Fibroblast of lung (primary cell): ENCODE measurements at regions not wholly inside any gene's neighbourhood (a gene's known extent, or its start where the extent isn't known, plus 50 kb on each side); places are given as distances from the start of the nearest gene placed in this dataset.

Experiments
- EZH2 ChIP-seq: IDR thresholded peaks from 2 replicates; pipeline ENCODE4 v1.5.1; 2012; ENCODE audit warnings: low read length, control low read depth, mild to moderate bottlenecking; ENCODE audit errors: missing control alignments
- TF ChIP-seq, protein P1 (sequence below), 2 donors: IDR thresholded peaks in 1 of 2; conservative IDR thresholded peaks in 1 of 2; 1 replicate in 1 of 2; 2 replicates in 1 of 2; pipeline ENCODE4 v1.5.1; 2011 to 2012; ENCODE audit warnings: low read length in 2 of 2, control low read depth in 1 of 2, inconsistent platforms in 1 of 2, low read depth in 1 of 2, mild to moderate bottlenecking in 1 of 2

DNA sequence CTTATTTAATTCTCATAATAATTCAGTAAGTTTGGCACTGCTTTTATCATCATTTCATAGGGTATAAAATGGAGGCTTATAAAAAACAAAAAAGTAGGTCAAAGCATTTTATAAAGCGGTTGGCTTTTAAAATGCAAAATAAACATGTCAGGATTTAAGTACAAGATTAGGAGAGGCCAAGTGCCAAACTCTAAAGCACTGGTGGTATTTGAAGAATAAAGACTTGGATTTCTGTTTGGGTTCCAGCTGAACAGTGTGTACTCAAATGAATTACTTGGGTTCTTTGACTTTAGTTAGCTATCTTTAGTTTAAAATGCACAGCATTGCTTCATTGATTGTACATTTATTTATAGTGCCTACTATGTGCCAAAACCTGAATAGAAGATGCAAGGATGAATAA is 966.6 kb upstream of the SEL1L start:
- TF ChIP-seq, protein P1, sequence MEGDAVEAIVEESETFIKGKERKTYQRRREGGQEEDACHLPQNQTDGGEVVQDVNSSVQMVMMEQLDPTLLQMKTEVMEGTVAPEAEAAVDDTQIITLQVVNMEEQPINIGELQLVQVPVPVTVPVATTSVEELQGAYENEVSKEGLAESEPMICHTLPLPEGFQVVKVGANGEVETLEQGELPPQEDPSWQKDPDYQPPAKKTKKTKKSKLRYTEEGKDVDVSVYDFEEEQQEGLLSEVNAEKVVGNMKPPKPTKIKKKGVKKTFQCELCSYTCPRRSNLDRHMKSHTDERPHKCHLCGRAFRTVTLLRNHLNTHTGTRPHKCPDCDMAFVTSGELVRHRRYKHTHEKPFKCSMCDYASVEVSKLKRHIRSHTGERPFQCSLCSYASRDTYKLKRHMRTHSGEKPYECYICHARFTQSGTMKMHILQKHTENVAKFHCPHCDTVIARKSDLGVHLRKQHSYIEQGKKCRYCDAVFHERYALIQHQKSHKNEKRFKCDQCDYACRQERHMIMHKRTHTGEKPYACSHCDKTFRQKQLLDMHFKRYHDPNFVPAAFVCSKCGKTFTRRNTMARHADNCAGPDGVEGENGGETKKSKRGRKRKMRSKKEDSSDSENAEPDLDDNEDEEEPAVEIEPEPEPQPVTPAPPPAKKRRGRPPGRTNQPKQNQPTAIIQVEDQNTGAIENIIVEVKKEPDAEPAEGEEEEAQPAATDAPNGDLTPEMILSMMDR (conservative IDR thresholded peaks at IDR 0.05 in 1 of 2, IDR thresholded peaks at IDR 0.05 in 1 of 2; ENCODE audit: low read depth in 1 of 2, low read length in 2 of 2), result no peak
- no peak for TF ChIP-seq EZH2
